Amygdala (tissue), 56 donors: ENCODE measurements at regions not wholly inside any gene's neighbourhood (a gene's known extent, or its start where the extent isn't known, plus 50 kb on each side); places are given as distances from the start of the nearest gene placed in this dataset.
A peak's percentile ranks its signal among the peaks of the same experiment; 100 is the strongest.

ENCODE experiments used
- DNase-seq, 56 donors: peaks; one replicate each; lab custom pipeline; 2025; lab: John Stamatoyannopoulos, UW

- DNase-seq, result no peak
These were observed 571.9 kb downstream of the CPS1 start for GRCh38 chr2:211128287-211128686.

GRCh38 chr2:211129798-211130197, 573.4 kb downstream of the CPS1 start:
- no peak for DNase-seq

- no peak for DNase-seq
These were observed 575.6 kb downstream of the CPS1 start for GRCh38 chr2:211132046-211132445.

GRCh38 chr2:211132573-211132972, 576.2 kb downstream of the CPS1 start:
- no peak for DNase-seq

GRCh38 chr2:211133766-211134165, 577.4 kb downstream of the CPS1 start:
- DNase-seq, result no peak

GRCh38 chr2:211138551-211138950, 582.2 kb downstream of the CPS1 start:
- DNase-seq, result no peak

- no peak for DNase-seq
These were observed 585.2 kb downstream of the CPS1 start for GRCh38 chr2:211141646-211142045.

GRCh38 chr2:211144078-211144477, 587.7 kb downstream of the CPS1 start:
- no peak for DNase-seq

- DNase-seq, result no peak
These were observed 588.7 kb downstream of the CPS1 start for GRCh38 chr2:211144974-211145665.

GRCh38 chr2:211149731-211150130, 593.3 kb downstream of the CPS1 start:
- no peak for DNase-seq

- no peak for DNase-seq
These were observed 600.8 kb downstream of the CPS1 start for GRCh38 chr2:211157211-211157610.

- peak in 47 of 56 donors; percentile 0 to 87 (median 28) for DNase-seq
These were observed 601.6 kb downstream of the CPS1 start for GRCh38 chr2:211157856-211158463.

- no peak for DNase-seq
These were observed 603.6 kb downstream of the CPS1 start for GRCh38 chr2:211159972-211160371.

- DNase-seq, result no peak
These were observed 604.8 kb downstream of the CPS1 start for GRCh38 chr2:211161236-211161635.

- DNase-seq, result no peak
These were observed 606.5 kb downstream of the CPS1 start for GRCh38 chr2:211162911-211163310.

- DNase-seq, result no peak
These were observed 614.4 kb downstream of the CPS1 start for GRCh38 chr2:211170843-211171242.

GRCh38 chr2:211174021-211174420, 617.6 kb downstream of the CPS1 start:
- no peak for DNase-seq

GRCh38 chr2:211174631-211175030, 618.2 kb downstream of the CPS1 start:
- no peak for DNase-seq

GRCh38 chr2:211175956-211176355, 619.6 kb downstream of the CPS1 start:
- no peak for DNase-seq

GRCh38 chr2:211176514-211177141, 620.2 kb downstream of the CPS1 start:
- no peak for DNase-seq

GRCh38 chr2:211181626-211182025, 625.2 kb downstream of the CPS1 start:
- no peak for DNase-seq

GRCh38 chr2:211187602-211188001, 631.2 kb downstream of the CPS1 start:
- no peak for DNase-seq
